Upper lobe of left lung (tissue), 6 donors: ENCODE measurements at regions not wholly inside any gene's neighbourhood (a gene's known extent, or its start where the extent isn't known, plus 50 kb on each side); places are given as distances from the start of the nearest gene placed in this dataset.

Source experiments
- ATAC-seq, 2 donors: fragments of 200-7000 bp; cut with Tn5 transposase; one replicate each; pipeline ENCODE4 v1.9.1; 2022; ENCODE audit warnings: mild to moderate bottlenecking in 2 of 2, moderate library complexity in 2 of 2; ENCODE audit not compliant: low FRiP score in 2 of 2
- DNase-seq, 2 donors: peaks; one replicate each; pipeline ENCODE4 v3.0.0-alpha.2; 2019 to 2020
- H3K27ac ChIP-seq, 4 donors: fragments of 200-600 bp; sonication (generic); one replicate each; pipeline ENCODE4 v1.5.1; 2016 to 2019
- H3K27me3 ChIP-seq, 4 donors: fragments of 200-600 bp; sonication (generic); one replicate each; pipeline ENCODE4 v1.5.1; 2017 to 2019
- H3K36me3 ChIP-seq, 4 donors: fragments of 200-600 bp; sonication (generic); one replicate each; pipeline ENCODE4 v1.5.1; 2016 to 2019
- H3K4me1 ChIP-seq, 4 donors: fragments of 200-600 bp; sonication (generic); one replicate each; pipeline ENCODE4 v1.5.1; 2018 to 2019
- H3K4me3 ChIP-seq, 4 donors: fragments of 200-600 bp; sonication (generic); one replicate each; pipeline ENCODE4 v1.5.1; 2017 to 2019; ENCODE audit warnings: mild to moderate bottlenecking in 2 of 4, moderate library complexity in 1 of 4
- H3K9me3 ChIP-seq, 4 donors: fragments of 200-600 bp; sonication (generic); one replicate each; pipeline ENCODE4 v1.5.1; 2018 to 2019
- CTCF ChIP-seq, 6 experiments: fragments of 450-650 bp in 4 of 6; fragments of 200-600 bp in 2 of 6; sonication (generic) in 2 of 6; IDR thresholded peaks; one replicate each; pipeline ENCODE4 v1.5.1; 2016 to 2019; ENCODE audit warnings: antibody characterized with exemption in 6 of 6
- EP300 ChIP-seq, 4 donors: sonication (generic); formaldehyde crosslinking; IDR thresholded peaks; one replicate each; pipeline ENCODE4 v1.5.1; 2017; ENCODE audit warnings: antibody characterized with exemption in 4 of 4, control low read depth in 2 of 4
- POLR2A ChIP-seq, 4 donors: fragments of 450-650 bp; IDR thresholded peaks; one replicate each; pipeline ENCODE4 v1.5.1; 2016 to 2017; ENCODE audit warnings: antibody characterized with exemption in 4 of 4, mild to moderate bottlenecking in 2 of 4
- POLR2AphosphoS5 ChIP-seq, 2 donors: sonication (generic); formaldehyde crosslinking; IDR thresholded peaks; one replicate each; pipeline ENCODE4 v1.5.1; 2017; ENCODE audit warnings: antibody characterized with exemption in 2 of 2
- WGBS, 2 donors: methylation state at CpG; one replicate each; pipeline ENCODE4 v1.1.5; 2017 to 2018; 5-methylcytosine and 5-hydroxymethylcytosine counted together
- donor health status: DM: no; HTN: no; CAD: no; lungs with moderate emphysema.
- donor health status: DM: no; HTN: yes; CAD: no; lungs with severe emphysema.

- no peak for ATAC-seq
- WGBS, 2 donors, result 74% methylated on average over 2 of the region's 2 CpGs
- TF ChIP-seq EP300 (IDR thresholded peaks at IDR 0.05) (no peak), CTCF (IDR thresholded peaks at IDR 0.05) (no peak), POLR2A (IDR thresholded peaks at IDR 0.05) (no peak), POLR2AphosphoS5 (IDR thresholded peaks at IDR 0.05) (no peak)
- Histone ChIP-seq H3K27ac (no peak overlapping the region), H3K4me1 (no peaks in the 10 kb centered on the region), H3K27me3 (no peaks in the 10 kb centered on the region), H3K9me3 (no peaks in the 10 kb centered on the region), H3K4me3 (no peak overlapping the region), H3K36me3 (no peaks in the 10 kb centered on the region)
- no peak for DNase-seq
These were observed 80.0 kb upstream of the FUT9 start for GRCh38 chr6:95935736-95936135.

- no peak for DNase-seq
- Histone ChIP-seq H3K36me3 (no peaks in the 10 kb centered on the region), H3K4me3 (no peak overlapping the region), H3K27ac (no peak overlapping the region), H3K9me3 (no peaks in the 10 kb centered on the region), H3K27me3 (no peaks in the 10 kb centered on the region), H3K4me1 (no peaks in the 10 kb centered on the region)
- ATAC-seq, result no peak
- WGBS, 2 donors, result 88 to 96% methylated on average over 2 of the region's 2 CpGs
- TF ChIP-seq POLR2A (IDR thresholded peaks at IDR 0.05) (no peak), CTCF (IDR thresholded peaks at IDR 0.05) (no peak)
These were observed 68.9 kb upstream of the FUT9 start for GRCh38 chr6:95946906-95947305.

- no peaks in the 10 kb centered on the region for H3K9me3 ChIP-seq
- H3K36me3 ChIP-seq, result no peaks in the 10 kb centered on the region
- ATAC-seq (no peak), DNase-seq (no peak)
- no peak overlapping the region for H3K4me3 ChIP-seq
- H3K4me1 ChIP-seq, result no peaks in the 10 kb centered on the region
- no peaks in the 10 kb centered on the region for H3K27me3 ChIP-seq
- 67 to 74% methylated on average over 1 of the region's 1 CpG for WGBS, 2 donors
- TF ChIP-seq EP300 (IDR thresholded peaks at IDR 0.05), result no peak
- TF ChIP-seq CTCF (IDR thresholded peaks at IDR 0.05), result no peak
- no peak for TF ChIP-seq POLR2A (IDR thresholded peaks at IDR 0.05)
- no peak for TF ChIP-seq POLR2AphosphoS5 (IDR thresholded peaks at IDR 0.05)
- H3K27ac ChIP-seq, result no peak overlapping the region
These were observed 67.5 kb upstream of the FUT9 start for GRCh38 chr6:95948324-95948723.

GRCh38 chr6:95949985-95950384 lies 65.8 kb upstream of the FUT9 start:
- DNase-seq, result no peak
- ATAC-seq, result no peak

More at GRCh38 chr6:95949985-95950384, 65.8 kb upstream of the FUT9 start:
- WGBS, 2 donors, result 54 to 60% methylated on average over 2 of the region's 2 CpGs
- Histone ChIP-seq H3K27ac (no peak overlapping the region), H3K36me3 (no peaks in the 10 kb centered on the region), H3K27me3 (no peaks in the 10 kb centered on the region), H3K4me3 (no peak overlapping the region), H3K4me1 (no peaks in the 10 kb centered on the region), H3K9me3 (no peaks in the 10 kb centered on the region)
- no peak for TF ChIP-seq EP300 (IDR thresholded peaks at IDR 0.05)
- TF ChIP-seq CTCF (IDR thresholded peaks at IDR 0.05), result no peak
- no peak for TF ChIP-seq POLR2AphosphoS5 (IDR thresholded peaks at IDR 0.05)
- no peak for TF ChIP-seq POLR2A (IDR thresholded peaks at IDR 0.05)
